ENCODE measurements at regions not wholly inside any gene's neighbourhood (a gene's known extent, or its start where the extent isn't known, plus 50 kb on each side); places are given as distances from the start of the nearest gene placed in this dataset.

DNA sequence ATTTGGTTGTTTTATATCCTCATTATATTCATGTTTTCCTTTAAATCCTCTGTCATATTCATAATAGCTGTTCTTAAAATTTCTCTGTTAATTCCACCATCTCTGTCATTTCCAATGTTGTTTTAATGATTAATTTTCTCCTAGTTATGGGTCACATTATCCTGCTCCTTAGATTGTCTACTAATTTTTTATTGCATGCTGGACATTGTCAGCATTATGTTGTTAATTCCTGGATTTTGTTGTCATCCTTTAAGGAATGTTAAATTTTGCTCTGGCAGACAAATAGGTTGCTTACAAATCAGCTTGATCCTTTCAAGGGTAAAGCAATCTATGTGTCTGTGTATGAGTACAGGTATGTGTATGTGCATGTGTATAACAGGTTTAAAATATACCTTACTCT lies 393.8 kb upstream of the POU3F1 start:
- no peaks in the 10 kb centered on the region for H3K36me3 ChIP-seq (ENCODE audit: control insufficient read depth, insufficient read depth, low read length)
- TF ChIP-seq, protein P1, sequence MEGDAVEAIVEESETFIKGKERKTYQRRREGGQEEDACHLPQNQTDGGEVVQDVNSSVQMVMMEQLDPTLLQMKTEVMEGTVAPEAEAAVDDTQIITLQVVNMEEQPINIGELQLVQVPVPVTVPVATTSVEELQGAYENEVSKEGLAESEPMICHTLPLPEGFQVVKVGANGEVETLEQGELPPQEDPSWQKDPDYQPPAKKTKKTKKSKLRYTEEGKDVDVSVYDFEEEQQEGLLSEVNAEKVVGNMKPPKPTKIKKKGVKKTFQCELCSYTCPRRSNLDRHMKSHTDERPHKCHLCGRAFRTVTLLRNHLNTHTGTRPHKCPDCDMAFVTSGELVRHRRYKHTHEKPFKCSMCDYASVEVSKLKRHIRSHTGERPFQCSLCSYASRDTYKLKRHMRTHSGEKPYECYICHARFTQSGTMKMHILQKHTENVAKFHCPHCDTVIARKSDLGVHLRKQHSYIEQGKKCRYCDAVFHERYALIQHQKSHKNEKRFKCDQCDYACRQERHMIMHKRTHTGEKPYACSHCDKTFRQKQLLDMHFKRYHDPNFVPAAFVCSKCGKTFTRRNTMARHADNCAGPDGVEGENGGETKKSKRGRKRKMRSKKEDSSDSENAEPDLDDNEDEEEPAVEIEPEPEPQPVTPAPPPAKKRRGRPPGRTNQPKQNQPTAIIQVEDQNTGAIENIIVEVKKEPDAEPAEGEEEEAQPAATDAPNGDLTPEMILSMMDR (IDR thresholded peaks at IDR 0.05; ENCODE audit: insufficient read depth, low read length, severe bottlenecking) = no peak
- H3K27me3 ChIP-seq (ENCODE audit: control insufficient read depth, insufficient read depth, low read length) = no peaks in the 10 kb centered on the region

DNA sequence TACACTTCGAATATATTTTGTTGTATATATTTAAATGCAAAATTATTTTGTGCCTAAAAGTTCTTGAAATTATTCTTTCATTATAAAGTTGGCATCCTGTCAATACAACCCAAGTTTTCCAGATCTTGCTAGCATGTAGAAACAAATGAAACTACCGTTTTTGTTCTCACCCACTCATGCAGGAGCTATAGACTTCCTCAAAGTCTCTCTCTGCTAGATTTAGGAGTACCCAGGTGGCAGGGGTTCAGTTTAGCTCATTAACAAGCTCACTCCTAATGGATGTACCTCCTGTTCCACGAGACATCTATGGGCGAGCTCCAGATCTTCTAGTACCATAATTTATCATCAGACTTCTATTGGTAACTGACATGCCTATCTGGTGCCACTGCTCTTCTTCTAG lies 390.2 kb upstream of the POU3F1 start:
- no peaks in the 10 kb centered on the region for H3K36me3 ChIP-seq (ENCODE audit: control insufficient read depth, insufficient read depth, low read length)
- TF ChIP-seq, protein P1 (IDR thresholded peaks at IDR 0.05; ENCODE audit: insufficient read depth, low read length, severe bottlenecking) = no peak
- DNase-seq (ENCODE audit: low read depth) (no peak), FAIRE-seq (no peak)
- no peak overlapping the region for H3K4me3 ChIP-seq (ENCODE audit: low read depth, low read length)
- H3K27me3 ChIP-seq (ENCODE audit: control insufficient read depth, insufficient read depth, low read length) = no peaks in the 10 kb centered on the region

More for the DNA sequence above, 393.8 kb upstream of the POU3F1 start:
- H3K4me3 ChIP-seq (ENCODE audit: low read depth, low read length) = no peak overlapping the region
- DNase-seq (ENCODE audit: low read depth) (no peak), FAIRE-seq (no peak)

DNA sequence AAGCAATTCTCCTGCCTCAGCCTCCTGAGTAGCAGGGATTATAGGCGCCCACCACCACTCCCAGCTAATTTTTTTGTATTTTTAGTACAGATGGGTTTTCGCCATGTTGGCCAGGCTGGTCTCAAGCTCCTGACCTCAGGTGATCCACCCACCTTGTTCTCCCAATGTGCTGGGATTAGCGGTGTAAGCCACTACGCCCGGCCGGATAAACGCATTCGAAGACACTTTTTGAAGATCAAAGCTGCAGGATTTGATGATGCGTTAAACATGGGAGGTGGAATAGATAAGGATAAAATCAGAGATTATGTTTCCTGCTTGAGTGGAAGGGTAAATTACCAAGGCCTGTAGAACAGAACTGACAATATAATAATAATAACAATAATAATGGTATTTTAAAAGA lies 389.4 kb upstream of the POU3F1 start:
- no peaks in the 10 kb centered on the region for H3K36me3 ChIP-seq (ENCODE audit: control insufficient read depth, insufficient read depth, low read length)
- H3K27me3 ChIP-seq (ENCODE audit: control insufficient read depth, insufficient read depth, low read length) = no peaks in the 10 kb centered on the region
- H3K4me3 ChIP-seq (ENCODE audit: low read depth, low read length) = no peak overlapping the region
- FAIRE-seq (no peak), DNase-seq (ENCODE audit: low read depth) (no peak)
- TF ChIP-seq, protein P1 (IDR thresholded peaks at IDR 0.05; ENCODE audit: insufficient read depth, low read length, severe bottlenecking) = no peak

DNA sequence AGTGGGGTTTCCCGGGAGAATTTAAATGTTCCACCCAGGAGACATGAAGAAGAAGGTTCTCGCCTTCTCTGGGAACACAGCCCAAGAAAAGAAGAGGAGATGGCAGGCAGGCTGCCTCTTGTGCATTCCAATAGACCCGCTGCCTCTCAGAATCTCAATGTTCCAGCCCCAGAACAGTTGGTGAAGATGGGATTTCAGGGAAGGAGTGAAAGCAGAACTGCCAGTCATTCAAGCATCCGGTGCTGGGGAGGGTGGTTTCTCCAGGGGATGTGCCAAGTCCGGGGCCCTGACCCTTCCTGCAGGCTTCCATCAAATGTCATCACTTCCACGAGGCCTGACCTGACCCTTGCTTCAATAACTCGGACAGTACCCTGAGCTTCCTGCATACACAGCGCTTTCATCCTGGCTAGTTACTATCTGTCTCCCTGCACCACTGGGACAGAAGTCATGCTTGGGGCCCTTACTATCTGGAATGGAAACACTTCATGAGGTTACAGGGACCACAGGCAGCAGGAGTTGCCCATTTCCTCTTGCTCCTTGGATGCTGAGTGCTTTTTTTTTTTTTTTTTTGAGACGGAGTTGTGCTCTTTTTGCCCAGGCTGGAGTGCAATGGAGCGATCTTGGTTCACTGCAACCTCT lies 386.6 kb upstream of the POU3F1 start:
- H3K4me3 ChIP-seq (ENCODE audit: low read depth, low read length) = no peak overlapping the region
- H3K36me3 ChIP-seq (ENCODE audit: control insufficient read depth, insufficient read depth, low read length) = no peaks in the 10 kb centered on the region
- TF ChIP-seq, protein P1 (IDR thresholded peaks at IDR 0.05; ENCODE audit: insufficient read depth, low read length, severe bottlenecking) = no peak
- FAIRE-seq (no peak), DNase-seq (ENCODE audit: low read depth) (no peak)
- no peaks in the 10 kb centered on the region for H3K27me3 ChIP-seq (ENCODE audit: control insufficient read depth, insufficient read depth, low read length)

DNA sequence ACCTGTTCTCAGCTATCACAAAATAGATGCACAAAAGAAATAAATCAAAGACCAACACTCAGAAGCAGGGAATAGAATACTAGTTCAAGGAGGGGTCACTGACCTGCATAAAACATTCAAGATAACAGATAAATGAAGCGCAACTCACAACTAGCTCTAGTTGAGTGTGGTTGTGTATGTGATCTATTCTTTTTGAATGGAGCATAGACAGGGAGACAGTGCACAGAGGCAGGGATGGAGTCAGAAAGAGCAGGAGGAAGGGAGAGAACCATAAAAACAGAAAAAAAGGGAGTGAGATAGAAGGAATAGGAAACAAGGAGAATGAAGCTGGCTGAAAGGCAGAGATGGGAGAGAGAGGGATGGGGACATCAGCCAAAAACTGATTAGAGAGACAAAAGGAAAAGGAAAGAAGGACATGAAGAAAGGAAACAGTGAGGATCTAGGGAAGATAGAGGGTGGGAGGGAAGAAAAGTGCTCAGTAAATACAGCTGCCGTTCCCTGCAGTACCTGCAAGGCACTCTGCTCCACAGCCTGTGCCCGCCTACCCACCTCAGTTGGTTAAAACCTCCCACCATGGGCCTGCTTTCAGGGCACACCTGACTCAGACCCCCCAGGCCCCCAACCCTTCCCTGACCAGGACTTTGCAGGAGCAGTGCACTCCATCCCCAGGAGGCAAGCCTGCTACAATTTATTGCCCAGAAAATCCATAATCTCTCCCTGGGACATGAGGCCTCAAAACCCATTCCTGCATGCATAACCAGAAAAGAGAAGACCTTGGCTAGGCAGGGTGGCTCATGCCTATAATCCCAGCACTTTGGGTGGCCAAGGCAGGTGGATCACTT lies 385.2 kb upstream of the POU3F1 start:
- FAIRE-seq (peak; percentile 66), DNase-seq (ENCODE audit: low read depth) (no peak)
- Histone ChIP-seq H3K4me3 (ENCODE audit: low read depth, low read length) (no peak overlapping the region), H3K27me3 (ENCODE audit: control insufficient read depth, insufficient read depth, low read length) (no peaks in the 10 kb centered on the region), H3K36me3 (ENCODE audit: control insufficient read depth, insufficient read depth, low read length) (no peaks in the 10 kb centered on the region)
- TF ChIP-seq, protein P1 (IDR thresholded peaks at IDR 0.05; ENCODE audit: insufficient read depth, low read length, severe bottlenecking) = no peak
